HG03457 (cell line): ENCODE measurements at regions not wholly inside any gene's neighbourhood (a gene's known extent, or its start where the extent isn't known, plus 50 kb on each side); places are given as distances from the start of the nearest gene placed in this dataset.
"Not testable (repeated sequence)": the region's sequence is repeated elsewhere in the genome, so short reads cannot be mapped to it uniquely, and the experiment has no call there.

Experiments
- ATAC-seq: cut with Tn5 transposase; IDR thresholded peaks from one replicate; pipeline ENCODE4 v1.9.1; 2021; ENCODE audit warnings: moderate number of reproducible peaks; ENCODE audit not compliant: unreplicated experiment

DNA sequence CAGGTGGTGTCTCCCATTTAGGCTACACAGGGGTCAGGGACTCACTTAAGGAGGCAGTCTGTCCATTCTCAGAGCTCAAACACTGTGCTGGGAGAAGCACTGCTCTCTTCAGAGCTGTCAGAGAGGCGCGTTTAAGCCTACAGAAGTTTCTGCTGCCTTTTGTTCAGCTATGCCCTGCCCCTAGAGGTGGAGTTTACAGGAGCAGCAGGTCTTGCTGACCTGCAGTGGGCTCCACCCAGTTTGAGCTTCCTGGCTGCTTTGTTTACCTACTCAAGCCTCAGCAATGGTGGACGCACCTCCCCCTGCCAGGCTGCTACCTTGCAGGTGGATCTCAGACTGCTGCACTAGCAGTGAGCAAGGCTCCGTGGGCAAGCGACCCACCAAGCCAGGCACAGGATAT is 260.1 kb downstream of the MEF2C start:
- ATAC-seq, result not testable (repeated sequence)

- ATAC-seq, result not testable (repeated sequence)
These were observed 267.2 kb downstream of the MEF2C start for GRCh38 chr5:88615767-88616166.

DNA sequence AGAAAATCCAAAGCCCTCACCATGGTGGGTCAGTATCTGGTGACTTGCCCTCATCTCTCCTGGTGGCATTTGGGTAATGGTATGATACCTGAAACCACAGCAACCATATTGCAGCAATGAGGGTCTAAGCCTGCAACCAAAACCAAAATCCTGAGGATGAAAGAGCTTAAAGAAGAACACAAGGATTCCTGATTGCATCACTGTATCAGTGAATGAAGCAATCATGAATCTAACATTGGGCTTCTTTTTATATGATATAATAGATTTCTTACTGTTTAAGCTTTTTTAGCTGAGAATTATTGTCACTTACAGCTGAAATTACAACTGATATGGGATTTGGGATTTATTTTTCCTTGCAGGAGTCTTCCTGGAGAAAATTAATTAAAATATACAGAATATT is 269.9 kb downstream of the MEF2C start:
- ATAC-seq, result no peak

DNA sequence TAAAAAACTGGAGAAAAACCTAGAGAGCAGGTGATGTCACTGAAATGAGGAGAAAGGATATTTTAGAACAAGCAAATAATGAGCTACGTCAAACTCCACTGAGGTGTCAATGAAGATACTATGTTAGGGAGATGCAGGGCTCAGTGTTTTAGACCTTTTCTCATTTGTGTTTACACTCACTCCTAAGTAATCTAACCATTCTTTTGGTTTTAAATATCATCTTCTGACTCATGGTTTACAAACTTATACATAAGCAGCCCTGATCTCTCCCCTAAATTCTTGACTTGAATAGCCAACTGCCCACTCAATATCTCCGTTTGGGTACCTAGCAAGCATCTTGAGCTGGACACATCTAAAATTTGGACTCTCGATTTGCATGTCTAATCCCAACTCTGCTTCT is 272.4 kb downstream of the MEF2C start:
- no peak for ATAC-seq

GRCh38 chr5:88607492-88607891 is 275.5 kb downstream of the MEF2C start:
- ATAC-seq, result no peak

DNA sequence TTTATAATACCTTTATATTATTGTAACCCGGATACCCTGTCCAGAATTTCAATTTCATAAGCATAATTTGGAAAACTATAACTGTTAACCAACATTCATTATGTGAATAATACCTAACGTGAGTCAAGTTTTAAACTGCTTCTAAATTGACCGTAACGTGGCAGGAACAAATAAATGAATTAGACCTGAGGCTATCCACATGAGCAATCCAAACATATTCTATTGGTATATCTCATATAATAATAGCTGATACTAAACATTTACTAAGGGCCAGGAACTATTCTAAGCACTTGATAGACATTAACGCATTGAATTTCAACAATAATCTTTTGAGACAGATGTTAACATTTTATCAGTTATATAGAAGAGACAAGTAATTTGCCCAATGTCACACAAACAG is 276.4 kb downstream of the MEF2C start:
- ATAC-seq, result no peak

DNA sequence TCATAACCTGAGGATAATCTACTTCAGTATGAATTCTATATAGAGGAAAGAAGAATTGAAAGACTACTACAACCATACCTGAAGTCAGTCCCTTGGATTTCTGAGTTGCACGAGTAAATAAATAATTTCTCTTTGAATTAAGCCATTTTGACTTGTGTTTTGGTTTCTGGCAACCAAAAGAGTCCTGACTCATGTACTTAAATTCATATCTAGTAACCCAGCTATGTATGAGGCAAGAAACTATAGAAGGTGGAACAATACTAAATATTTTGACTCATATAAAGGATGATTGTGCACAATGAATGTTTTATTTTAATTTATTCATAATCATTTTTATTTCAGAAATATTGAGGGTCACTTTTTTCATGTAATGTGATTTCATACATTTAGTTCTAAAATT is 276.8 kb downstream of the MEF2C start:
- no peak for ATAC-seq

GRCh38 chr5:88602584-88602983 is 280.4 kb downstream of the MEF2C start:
- no peak for ATAC-seq

GRCh38 chr5:88594441-88594840 is 288.5 kb downstream of the MEF2C start:
- ATAC-seq, result no peak

DNA sequence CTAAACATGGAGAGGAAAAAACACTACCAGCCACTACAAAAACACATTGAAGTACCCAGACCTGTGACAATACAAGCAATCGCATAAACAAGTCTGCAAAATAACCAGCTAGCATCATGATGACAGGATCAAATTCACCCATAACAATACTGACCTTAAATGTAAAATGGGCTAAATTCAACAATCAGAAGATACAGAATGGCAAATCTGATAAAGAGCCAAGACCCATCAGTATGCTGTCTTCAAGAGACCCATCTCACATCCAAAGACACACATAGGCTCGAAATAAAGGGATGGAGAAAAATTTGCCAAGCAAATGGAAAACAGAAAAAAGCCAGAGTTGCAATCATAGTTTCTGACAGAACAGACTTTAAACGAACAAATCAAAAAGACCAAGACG is 294.4 kb downstream of the MEF2C start:
- ATAC-seq, result no peak

- ATAC-seq, result no peak
These were observed 299.5 kb downstream of the MEF2C start for GRCh38 chr5:88583471-88583870.

DNA sequence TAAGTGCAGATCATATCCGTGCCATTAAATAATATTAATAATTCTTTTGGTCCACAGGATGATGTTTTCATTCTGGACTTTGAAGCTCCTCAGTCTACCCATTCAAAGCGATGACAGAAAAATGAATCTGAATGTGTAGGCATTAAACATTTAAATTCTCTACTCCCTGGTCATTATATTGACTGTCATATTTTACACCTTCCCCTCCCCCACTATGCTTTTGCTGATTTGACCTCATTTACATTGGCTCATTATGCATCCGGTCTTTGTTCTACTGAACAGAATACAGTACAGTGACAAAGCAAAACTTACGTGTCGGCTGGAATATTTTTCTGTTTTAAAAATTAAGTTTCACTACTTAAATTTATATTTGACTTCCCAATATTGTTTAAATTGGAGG is 289.7 kb upstream of the TMEM161B start:
- no peak for ATAC-seq

GRCh38 chr5:88557881-88558280 is 289.2 kb upstream of the TMEM161B start:
- no peak for ATAC-seq

DNA sequence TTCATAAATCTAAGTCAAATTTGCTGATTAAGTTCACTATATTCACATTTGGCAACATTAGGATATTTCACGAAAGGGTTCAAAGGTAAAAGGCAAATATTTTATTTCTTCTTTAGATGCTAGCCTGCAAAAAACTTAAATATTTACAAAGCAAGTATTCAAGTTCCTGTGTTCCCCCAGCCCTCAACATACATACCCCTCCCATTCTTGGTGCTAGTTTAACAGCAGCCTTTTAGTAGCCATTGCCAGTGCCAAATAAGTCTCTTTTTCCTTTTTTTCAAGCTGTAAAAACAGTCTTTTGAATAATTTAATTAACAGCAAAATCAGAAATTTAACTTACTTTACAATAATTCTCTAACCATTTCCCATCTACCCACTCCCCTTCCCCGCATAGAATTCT is 288.5 kb upstream of the TMEM161B start:
- ATAC-seq, result no peak

GRCh38 chr5:88556406-88556805 is 287.8 kb upstream of the TMEM161B start:
- ATAC-seq, result no peak

DNA sequence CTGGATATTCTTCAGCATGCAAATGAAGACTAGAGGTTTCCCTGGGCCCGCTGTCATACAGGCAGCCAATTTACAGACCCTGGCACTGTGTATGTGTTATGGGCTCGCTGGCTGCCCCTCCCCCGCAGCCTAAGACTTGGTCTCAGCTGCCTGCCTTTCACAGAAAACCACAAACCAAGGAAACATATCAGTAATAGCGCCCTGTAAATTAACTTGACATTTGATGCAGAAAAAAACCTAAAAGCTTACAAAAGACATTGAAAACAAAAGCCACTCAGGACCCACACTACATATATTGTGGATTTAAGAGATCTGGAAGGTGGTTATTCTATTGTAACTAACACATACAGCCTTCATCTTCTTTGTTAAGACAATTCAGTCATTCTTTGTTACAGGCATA is 287.0 kb upstream of the TMEM161B start:
- no peak for ATAC-seq

DNA sequence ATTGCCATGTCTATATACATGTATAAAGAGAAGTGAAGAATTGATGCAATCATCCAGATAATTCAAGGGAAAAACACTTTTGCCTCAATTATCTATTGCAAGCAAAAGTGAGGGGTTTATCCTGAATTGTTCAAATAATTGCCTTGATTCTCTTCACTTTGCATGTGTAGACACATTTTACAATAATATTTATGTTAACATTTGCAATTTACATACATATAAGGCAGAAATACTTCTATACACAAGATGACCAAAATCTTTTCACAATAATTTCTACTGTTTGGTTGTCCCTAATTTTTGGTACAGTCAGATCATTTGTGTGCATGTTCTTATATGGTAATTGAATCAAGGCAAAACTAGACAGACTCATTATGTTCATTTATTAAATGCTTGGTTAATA is 285.3 kb upstream of the TMEM161B start:
- ATAC-seq, result no peak

DNA sequence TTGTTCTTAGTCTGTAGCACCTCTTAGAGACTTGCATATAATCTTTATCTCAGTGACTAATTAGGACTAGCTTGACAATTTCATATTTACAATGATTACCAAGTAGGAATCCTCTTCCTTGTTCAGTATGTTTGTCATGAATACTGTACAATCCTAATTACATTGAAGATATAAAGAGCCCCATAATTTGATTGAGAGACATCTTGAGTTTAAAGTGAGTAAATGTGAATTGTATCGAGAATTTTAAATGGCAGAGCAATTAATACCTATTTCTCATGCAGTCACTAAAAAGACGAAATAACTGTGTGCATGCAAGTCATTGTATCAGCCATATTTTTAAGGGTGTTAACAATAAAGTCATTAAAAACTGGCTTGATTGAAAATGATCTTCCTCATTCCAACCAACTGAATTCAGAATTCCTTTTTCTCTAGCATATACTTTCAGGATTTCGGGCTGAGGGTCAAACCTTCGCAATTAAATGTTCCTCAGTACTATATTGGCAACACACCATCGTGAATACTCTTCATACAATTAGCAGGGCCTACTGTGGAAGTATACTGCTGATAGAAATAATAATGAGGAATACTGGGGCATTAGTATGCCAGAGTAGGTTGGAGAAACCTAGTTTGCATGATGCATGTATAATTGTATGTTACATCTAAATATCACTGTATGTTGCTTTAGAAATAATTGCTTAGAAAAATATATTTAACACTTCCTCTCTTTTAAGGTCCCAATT is 284.7 kb upstream of the TMEM161B start:
- ATAC-seq, result no peak

GRCh38 chr5:88552426-88552825 is 283.8 kb upstream of the TMEM161B start:
- no peak for ATAC-seq

DNA sequence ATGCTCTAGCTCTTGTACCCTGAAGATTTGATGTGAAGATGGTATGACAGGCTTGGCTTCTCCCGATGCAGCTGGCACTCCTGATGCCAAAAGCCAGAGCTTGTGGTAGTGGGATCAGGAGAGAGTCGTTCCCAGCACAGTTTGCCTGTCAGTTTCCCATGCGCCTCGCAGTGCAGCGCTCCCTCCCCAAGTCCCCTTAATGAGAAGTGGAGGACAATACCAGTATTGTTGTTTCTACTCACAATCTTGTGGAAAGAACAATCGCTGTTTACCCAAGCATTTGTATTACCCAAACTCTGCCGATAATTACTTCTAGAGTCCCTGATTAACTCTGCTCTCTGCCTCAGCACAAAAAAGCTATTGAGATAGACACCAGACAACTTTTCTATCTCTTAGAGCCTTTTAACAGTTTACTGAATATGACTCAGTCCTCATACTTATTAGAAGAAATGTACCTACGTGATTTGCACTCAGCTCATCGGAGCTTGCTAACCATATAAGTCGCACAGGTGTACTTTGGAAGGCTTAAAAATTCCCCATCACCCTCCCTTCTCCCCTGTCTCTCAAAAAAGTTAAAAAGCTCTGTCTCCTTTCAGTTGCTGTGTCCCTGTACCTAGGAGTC is 283.2 kb upstream of the TMEM161B start:
- ATAC-seq, result no peak

GRCh38 chr5:88550736-88551135 is 282.1 kb upstream of the TMEM161B start:
- ATAC-seq, result no peak

DNA sequence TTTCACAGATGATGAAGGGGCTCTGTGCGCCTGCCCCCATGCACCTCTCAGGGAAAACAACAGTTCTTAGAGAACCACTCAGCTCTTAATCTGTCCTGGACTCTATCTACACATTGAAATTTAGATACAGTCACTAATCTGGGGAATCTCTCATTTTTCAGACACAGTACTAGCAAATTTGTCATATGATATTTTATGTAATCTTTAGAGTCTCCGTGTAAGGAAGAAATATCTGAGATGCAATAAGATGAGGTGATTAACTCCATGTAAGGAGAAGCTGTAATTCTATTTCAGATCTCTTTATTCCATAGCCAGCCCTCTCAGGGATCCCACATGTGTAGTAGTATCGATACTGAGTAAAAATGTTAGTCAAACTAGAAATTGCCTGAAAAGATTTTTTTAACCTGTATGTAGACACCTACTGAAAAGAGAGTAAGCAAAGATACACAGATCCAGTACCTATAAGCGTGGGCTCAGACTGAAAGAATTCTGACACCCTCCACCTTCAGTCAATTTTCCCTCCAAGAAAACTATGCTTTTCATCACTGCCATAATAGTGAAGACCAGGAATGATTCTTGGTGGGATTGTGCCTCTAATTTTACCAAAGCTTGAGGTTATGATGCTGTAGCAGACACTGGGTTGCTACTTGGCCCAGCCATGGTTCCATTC is 279.6 kb upstream of the TMEM161B start:
- ATAC-seq, result no peak
